ENCODE measurements at regions not wholly inside any gene's neighbourhood (a gene's known extent, or its start where the extent isn't known, plus 50 kb on each side); places are given as distances from the start of the nearest gene placed in this dataset.
A peak's percentile ranks its signal among the peaks of the same experiment; 100 is the strongest.

DNA sequence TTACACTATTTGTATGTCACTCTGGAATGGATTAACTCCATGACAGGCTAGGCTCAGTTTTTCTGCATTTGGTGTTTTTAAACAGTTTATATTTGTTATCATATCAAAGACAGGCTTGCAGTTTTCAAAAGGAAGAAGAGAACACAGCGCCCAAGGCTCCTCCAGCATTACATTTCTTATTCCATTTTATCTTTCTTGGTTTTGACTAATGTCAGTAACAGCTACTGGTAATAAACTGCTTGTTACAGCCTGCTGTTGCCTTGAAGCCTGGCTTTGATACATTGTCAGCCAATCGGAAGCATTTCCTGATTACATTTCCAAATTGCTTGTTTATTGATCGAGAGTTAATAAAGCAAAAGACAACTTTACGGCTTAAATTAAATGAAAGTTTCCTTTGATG lies 166.0 kb upstream of the MDFIC start:
- no peak for DNase-seq

DNA sequence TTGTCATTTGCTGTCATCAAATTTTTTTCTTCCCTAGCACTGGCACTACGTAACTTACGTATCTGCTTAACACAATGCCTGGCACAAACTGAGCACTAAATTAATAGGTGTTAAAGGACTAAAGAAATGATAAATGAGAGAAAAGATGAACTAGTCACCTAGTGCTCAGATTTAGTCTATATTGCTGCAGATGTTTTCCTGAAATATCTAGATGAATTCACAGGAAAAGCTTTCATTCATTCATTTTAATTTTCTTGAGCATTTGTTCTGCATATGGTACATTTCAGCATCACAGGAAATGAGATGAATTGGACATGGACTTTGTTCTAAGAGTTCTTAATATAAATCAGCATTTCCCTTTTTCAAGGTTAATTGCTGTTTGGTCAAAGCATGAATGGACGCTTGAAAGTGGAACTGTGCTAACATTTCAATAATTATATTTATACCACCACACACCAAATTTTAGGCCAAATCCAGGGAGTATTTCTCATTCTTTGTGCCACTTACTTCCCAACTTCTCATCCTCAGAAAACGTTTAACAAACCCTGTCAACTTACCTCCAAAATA lies 163.2 kb upstream of the MDFIC start:
- no peak for DNase-seq

- DNase-seq: no peak
Measured at GRCh38 chr7:114759347-114760062, 162.4 kb upstream of the MDFIC start.

- no peak for DNase-seq
Measured at GRCh38 chr7:114760477-114760876, 161.4 kb upstream of the MDFIC start.

DNA sequence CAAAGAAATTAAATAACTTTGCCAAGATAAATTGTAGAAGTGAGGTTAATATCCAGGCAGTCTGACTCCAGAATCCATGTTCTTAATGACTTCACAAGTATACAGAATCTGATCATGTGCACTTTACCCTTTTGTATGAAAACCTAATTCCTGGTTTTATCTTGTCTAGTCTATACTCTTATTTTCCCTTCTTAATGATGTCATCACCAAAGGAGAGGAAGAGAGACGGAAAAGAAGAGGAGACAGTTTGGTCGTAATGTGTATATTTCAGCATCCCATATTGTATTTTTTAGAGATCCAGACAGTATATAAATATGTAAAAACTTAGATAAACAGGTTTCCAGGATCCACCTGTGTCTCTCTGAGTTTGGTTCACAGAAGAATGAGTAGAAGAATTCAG lies 159.9 kb upstream of the MDFIC start:
- no peak for DNase-seq

DNA sequence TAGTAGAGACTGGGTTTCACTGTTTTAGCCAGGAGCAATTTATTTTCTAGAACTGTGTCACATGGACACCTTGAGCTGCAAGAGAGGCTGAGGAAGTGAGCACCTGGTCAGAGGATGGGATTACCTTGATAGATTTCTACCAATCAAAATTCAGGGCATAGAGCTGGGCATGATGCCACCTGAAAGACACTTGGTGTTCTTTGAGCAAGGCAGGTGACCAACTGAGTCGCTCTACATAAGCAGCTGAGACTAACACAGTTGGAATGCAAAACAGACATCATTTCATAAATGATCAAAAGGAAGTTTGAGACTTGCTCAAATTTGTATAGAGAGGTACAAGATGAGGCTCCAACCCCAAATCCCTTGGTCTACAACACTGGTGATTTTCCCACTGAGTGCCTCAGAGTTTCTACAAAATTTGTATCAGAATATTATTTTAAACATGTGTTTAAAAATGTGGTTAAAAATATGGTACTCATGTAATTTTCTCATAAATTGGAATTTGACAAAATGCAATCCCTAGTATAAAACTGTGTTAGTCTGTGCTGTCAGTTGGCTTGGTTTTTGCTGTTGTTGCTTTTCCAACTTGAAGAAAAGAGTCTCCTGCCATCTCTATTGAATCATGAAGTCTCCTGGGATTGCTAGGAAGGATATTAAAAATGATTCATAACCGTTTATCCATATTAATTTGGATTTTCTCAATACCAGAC lies 156.4 kb upstream of the MDFIC start:
- DNase-seq: peak; percentile 48

GRCh38 chr7:114766041-114766356 lies 155.9 kb upstream of the MDFIC start:
- DNase-seq: no peak

DNA sequence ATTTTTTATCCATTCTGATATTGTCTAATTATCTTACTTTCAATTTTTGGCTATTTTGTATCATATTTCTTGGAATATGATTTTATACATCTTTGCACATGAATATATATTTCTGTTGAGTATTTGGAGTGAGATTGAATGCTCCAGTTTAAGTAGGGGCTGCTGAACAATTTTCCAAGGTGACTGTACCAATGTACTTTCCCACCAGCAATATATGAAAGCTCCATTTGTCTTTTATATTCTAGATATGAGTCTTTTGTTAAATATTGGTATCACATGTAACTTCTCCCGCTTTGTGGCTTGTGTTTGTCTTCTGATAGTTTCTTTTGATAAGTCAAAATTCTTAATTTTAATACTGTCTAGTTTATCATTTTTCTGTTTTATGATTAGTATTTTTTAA lies 144.6 kb upstream of the MDFIC start:
- DNase-seq: no peak

DNA sequence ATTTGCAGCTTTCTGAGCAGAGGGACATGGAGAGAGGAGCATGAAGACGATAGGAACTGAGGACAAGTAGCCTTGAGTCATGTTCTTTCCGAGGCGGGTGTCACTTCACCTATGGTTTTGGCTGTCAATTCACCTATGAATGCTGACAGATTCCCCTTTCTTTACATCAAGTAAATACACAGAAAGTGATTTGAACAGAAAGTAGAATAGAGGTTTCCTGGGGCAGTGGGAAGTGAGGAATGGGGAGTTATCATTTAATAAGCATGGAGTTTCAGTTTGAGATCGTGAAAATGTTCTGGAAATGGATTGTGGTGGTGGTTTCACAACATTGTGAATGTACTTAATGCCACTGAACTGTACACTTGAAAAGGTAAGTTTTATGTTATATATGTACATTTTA lies 138.4 kb upstream of the MDFIC start:
- DNase-seq: no peak

GRCh38 chr7:114784177-114784576 lies 137.7 kb upstream of the MDFIC start:
- DNase-seq: no peak

- DNase-seq: no peak
Measured at GRCh38 chr7:114784746-114785145, 137.1 kb upstream of the MDFIC start.

- peak; percentile 22 for DNase-seq
Measured at GRCh38 chr7:114785496-114785895, 136.4 kb upstream of the MDFIC start.

- DNase-seq: no peak
Measured at GRCh38 chr7:114786455-114786854, 135.4 kb upstream of the MDFIC start.

DNA sequence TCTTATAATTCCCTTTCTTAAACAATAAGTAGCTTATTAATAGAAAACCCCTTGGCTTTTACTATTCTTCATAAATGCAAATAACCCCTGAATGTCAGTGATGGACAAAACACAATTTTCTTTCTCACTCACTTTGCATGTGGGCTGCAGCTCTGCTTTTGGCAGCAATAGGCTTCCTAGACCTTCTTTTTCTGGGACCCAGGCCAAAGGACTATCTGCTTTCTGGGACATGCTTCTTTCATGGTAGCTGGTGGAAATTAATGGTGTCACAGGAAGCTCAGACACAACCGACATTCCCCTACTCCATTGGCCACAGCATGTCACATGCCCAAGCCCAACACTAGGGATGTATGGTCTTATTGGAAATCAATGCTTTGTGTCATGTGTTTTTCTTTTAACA lies 134.3 kb upstream of the MDFIC start:
- DNase-seq: no peak

- DNase-seq: no peak
Measured at GRCh38 chr7:114788706-114789105, 133.2 kb upstream of the MDFIC start.

- DNase-seq: peak; percentile 62
Measured at GRCh38 chr7:114789161-114789560, 132.7 kb upstream of the MDFIC start.

- DNase-seq: peak; percentile 89
Measured at GRCh38 chr7:114789871-114790311, 132.0 kb upstream of the MDFIC start.

- DNase-seq: no peak
Measured at GRCh38 chr7:114790521-114790920, 131.4 kb upstream of the MDFIC start.

GRCh38 chr7:114791771-114792170 lies 130.1 kb upstream of the MDFIC start:
- DNase-seq: peak; percentile 14

DNA sequence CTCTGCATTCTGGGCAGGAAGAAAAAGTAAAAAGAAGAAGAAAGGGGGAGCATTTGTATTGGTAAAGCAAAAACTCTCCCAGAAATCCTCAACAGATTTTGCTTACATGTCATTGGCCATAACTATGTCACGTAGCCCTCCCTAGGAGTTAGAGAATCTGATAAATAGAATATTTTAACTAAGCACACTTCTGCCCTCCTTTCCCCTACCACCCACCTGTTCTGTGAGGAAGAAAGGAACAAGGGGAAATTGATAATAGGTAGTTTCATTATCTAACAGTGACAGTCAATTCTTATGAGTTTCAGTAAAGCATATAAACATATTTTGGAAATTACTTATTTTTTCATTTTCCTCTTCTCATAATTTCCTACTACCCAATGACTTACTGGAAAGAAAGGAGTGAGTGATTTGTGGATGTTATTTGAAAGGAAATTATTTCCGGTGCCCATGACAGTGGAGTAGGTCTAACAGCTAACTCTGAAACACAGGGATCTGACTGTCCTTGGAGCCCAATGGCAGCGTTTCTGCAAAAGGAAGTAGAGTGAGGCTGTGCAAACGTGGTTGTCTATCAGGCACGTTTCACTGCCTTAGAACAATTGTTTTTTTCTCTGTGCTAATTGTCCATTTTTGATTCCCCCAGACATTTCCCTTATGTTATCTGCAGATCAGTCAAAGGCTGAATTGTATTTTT lies 128.6 kb upstream of the MDFIC start:
- DNase-seq: no peak

DNA sequence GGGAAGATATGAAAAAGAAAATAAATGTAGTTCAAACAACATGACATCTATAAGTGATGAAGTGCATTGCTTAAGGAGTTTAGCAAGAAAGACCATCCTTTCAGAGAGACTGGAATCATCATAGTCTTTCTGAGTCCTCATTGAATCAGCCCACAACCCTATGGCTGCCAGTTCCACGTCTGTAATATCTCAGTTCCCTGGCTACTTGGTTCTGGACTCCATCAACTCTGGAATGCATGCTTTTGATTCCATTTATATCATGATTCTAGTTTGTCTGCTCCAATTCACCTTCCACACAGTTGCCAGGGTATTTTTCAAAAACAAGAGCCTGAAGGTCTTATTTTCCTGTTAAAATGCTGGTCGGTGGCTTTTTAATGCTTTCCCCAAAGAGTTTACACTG lies 126.4 kb upstream of the MDFIC start:
- no peak for DNase-seq

DNA sequence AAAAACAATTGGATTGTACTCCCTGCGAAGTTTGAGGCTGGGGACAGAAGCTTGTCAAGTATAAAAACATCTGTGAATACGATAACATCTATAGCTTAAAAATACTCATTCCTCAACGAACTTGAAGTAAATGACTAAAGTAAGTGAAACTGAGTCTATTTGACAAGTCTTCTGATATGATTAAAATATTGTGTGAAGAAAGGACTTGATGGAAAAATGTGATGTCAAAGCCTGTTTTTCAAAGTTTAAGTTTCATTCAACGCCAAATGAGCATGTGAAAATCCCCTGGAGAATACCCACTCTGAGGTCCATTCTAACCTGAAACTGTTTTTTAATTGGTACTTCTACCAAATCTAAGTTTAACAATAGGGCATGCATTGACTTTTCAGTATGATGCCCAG lies 122.3 kb upstream of the MDFIC start:
- DNase-seq: no peak

DNA sequence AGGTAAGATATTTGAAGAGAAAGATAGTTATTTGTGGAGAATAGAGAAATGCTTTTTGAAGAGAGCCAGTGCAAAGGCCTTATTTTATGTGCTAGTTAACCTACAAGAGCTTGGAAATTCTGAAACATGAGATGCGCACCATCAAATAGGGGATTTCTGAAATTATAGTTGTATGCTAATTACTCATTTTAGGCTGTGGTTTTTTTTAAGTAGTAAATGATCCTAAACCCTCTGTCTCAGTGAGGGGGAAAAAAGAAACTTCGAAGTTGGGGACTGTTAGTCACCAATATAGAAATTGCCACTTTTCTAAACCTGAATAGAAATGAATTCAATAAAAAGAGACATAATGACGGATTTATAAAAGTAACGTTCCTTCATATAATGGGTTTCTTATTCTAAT lies 119.3 kb upstream of the MDFIC start:
- no peak for DNase-seq

- no peak for DNase-seq
Measured at GRCh38 chr7:114806590-114807162, 115.2 kb upstream of the MDFIC start.
